Activated CD4-positive, alpha-beta T cell treated with anti-CD3 and anti-CD28 coated beads, Interleukin-2, Interleukin-4, amounts not matched to agents 100 ng/mL and 50 ng/mL, durations not matched to agents 16 hours and 8 hours (primary cell): ENCODE measurements at regions not wholly inside any gene's neighbourhood (a gene's known extent, or its start where the extent isn't known, plus 50 kb on each side); places are given as distances from the start of the nearest gene placed in this dataset.

Source experiments
- DNase-seq: peaks from one replicate; pipeline ENCODE4 v3.0.0-alpha.2; 2020; ENCODE audit warnings: low spot score

DNA sequence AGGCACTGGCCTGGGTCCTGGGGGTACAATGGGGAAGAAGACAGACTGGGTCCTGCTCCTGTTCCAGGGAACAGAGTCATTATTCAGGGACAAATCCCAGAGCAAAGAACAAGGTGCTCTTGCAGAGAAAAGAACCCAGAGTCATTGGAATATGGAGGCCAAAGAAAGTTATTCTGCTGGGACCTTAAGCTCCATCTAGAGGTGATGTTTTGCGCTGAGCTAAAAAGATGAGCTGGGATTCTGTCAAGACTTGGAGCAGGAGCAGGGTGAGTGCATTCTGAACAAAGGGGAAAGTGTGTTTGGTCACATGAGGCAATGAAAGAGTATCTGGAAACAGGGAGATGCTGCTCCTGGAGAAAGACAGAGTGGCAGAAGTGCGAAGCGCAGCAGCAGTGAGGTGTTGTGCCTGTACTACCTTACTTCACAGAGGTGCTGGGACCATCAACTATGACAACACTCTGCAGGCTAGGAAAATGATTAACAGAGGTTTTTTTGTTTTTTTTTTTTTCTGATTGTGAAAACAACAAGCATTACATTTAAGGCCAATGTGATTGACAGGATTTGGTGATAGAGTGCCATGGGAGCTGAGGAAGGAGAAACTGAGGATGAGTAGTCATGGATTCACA, 95.3 kb upstream of the TNFSF11 start:
- DNase-seq: peak; percentile 31

DNA sequence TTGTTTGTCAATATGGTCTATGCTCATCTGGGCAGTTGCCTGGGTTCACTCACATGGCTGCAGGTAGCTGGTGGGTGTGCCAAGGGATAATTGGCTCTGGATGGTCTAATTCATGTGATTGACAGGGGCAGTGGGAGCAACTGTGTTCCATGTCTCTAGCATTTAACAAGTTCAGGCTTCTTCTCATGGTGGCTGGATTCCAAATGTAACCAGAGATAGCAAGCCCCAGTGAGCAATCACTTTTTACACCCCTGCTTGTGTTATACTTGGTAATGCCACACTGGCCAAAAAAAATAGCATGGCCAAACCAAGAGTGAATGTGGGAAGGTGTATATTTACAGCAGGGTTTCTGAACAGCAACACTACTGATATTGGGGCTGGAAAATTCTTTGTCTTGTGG, 89.6 kb upstream of the TNFSF11 start:
- no peak for DNase-seq

- DNase-seq: no peak
These were observed 88.7 kb upstream of the TNFSF11 start for GRCh38 chr13:42485272-42485671.

- no peak for DNase-seq
These were observed 87.2 kb upstream of the TNFSF11 start for GRCh38 chr13:42486711-42487198.

- DNase-seq: no peak
These were observed 86.7 kb upstream of the TNFSF11 start for GRCh38 chr13:42487221-42487620.

DNA sequence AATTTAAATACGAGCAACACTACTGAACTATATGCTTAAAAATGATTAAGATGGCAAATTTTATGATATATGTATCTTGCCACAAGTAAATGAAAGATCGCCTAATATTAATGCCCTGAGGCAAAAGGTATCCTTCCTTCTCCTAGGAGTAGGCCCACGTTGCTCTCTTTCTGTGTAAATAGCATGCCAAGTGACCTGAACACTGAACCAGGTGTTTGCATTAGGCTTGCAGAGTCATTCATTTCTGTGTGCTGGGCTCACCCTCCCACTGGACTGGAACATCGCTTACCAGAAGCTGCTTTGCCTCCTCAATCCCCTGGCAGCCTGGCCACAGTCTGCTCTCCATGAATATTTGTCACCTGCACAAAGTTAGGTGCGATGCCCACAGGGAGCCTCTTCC, 83.3 kb upstream of the TNFSF11 start:
- no peak for DNase-seq

- no peak for DNase-seq
These were observed 81.5 kb upstream of the TNFSF11 start for GRCh38 chr13:42492372-42492920.

DNA sequence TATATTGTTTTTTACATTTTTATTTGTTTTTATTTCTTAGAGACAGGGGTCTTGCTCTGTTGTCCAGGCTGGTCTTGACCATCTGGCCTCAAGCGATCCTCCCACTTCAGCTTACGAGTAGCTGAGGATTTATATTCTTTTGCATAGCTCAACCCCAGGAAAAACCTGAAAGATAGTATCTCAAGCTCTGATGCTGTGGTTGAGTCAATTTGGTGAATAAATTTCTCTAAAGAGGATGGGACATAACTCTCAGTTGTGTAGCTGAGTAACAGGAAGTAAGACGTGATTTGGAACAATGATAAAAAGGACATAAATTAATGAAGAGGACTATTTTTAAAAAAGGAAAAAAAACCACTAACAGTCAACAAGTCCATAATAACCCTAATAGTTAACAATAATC, 79.8 kb upstream of the TNFSF11 start:
- peak; percentile 70 for DNase-seq

DNA sequence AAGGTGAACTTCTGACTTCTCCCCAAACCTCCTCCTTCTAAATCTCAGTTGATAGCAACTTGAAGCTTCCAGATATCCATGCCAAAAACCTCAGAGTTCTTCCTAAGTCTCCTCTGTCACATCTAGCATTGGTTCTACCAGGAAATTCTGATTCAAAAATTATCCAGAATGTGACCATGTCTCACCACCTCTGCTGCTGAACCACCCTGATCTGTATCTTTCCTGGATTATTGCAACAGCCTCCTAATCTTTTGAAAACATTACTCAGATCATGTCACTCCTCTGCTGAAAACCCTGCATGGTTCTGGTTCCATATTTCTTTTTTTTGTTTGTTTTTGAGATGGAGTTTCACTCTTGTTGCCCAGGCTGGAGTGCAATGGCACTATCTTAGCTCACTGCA, 78.7 kb upstream of the TNFSF11 start:
- DNase-seq: peak; percentile 76

GRCh38 chr13:42495751-42496150, 78.2 kb upstream of the TNFSF11 start:
- DNase-seq: peak; percentile 62

- peak; percentile 85 for DNase-seq
These were observed 76.9 kb upstream of the TNFSF11 start for GRCh38 chr13:42496926-42497554.

- peak; percentile 90 for DNase-seq
These were observed 76.2 kb upstream of the TNFSF11 start for GRCh38 chr13:42497798-42498197.

DNA sequence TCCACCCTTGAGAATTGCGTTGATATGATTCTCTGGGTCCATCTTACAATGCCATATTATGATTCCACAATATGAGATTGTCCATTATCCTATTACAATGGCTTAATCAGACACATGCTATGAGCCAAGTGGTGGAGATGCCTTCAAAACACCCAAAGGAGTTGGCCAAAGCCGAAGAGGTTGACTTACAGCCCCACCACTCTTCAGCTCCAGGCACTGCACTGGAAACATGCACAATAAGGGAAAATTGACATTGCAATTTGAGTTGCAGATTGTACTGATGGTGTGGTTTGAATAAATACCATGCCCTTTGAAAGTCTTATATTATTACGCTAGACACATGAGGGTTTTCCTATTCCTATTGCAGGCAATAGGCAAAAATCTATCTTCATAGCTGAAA, 75.4 kb upstream of the TNFSF11 start:
- peak; percentile 19 for DNase-seq
